T47D (cell line): ENCODE measurements at regions not wholly inside any gene's neighbourhood (a gene's known extent, or its start where the extent isn't known, plus 50 kb on each side); places are given as distances from the start of the nearest gene placed in this dataset.
A peak's percentile ranks its signal among the peaks of the same experiment; 100 is the strongest.

Experiments used
- DNase-seq, 2 experiments: peaks; one replicate each; pipeline versions ENCODE4 v3.0.0 to v3.0.0-alpha.2; 2011 to 2012; ENCODE audit warnings: low read depth in 1 of 2, low spot score in 1 of 2
- JUND ChIP-seq: IDR thresholded peaks from 2 replicates; pipeline ENCODE4 v1.6.1; 2012; ENCODE audit warnings: low read depth
- in situ Hi-C: cut with HindIII; loops from 2 replicates; pipeline ENCODE4 v1.10.0; 2016; ENCODE audit warnings: low sequenced_read_pairs, low pct_unique_long_range_greater_than_20kb

DNA sequence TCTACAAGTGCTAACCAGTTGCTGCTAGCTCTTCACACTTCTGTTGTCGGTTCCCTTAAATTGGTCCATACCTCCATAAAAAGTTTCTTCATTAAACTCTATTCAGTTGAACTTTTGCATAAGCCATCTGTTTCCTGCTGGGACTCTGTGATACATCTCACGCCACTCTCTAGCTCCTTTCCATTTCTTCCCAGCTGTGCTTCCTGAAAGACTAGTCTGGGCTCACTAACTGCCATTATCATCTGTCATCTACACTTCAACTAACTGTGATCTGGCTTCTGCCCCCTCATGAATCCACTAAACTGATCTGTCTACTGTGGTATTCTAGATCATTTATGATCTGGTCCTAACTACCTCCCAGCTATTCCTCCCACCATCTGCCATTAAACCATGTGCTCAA, 78.3 kb downstream of the ELAPOR2 start:
- in situ Hi-C loops = no loop called here
- no peak for TF ChIP-seq JUND
- no peak for DNase-seq

DNA sequence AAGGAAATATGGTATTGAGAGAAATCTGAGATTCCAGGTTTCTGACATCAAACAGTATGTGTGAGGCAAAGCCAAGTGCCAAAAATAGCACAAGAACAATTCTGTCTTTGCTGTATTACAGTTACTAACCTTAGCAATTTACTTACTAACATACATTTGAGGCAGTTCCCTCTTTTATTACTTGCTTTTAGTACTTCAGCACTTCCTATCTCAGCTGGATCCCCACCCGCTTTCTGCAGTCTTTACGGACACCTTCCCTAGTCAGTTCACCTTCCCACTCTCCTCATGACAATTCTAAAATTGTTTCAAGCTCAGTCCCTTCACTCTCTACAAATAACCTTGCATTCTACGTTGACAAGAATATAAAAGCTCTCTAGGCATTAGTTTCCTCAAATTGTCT, 79.2 kb downstream of the ELAPOR2 start:
- no peak for DNase-seq
- in situ Hi-C loops = no loop called here
- no peak for TF ChIP-seq JUND

GRCh38 chr7:86978808-86979506, 80.5 kb downstream of the ELAPOR2 start:
- TF ChIP-seq JUND = no peak
- DNase-seq = no peak
- in situ Hi-C loops = no loop called here

DNA sequence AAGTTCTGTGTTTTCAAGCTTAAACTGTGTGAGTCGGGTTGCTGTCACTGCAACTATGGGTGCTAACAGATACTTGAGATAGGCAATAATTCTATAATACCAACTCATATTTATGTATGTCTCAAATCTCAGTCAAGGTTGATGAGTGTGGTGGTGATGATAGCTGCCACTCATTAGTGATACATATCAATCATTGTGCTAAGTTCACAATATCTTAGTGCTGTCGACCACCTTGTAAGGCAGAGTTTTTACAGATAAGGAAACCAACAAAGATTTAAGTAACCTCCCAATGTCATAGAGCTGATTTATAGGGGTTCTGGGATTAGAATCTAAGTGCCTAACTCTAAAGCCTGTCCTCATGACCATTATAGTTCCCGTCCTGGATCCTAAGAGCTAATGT, 82.5 kb downstream of the ELAPOR2 start:
- no peak for DNase-seq
- in situ Hi-C loops = no loop called here
- no peak for TF ChIP-seq JUND

DNA sequence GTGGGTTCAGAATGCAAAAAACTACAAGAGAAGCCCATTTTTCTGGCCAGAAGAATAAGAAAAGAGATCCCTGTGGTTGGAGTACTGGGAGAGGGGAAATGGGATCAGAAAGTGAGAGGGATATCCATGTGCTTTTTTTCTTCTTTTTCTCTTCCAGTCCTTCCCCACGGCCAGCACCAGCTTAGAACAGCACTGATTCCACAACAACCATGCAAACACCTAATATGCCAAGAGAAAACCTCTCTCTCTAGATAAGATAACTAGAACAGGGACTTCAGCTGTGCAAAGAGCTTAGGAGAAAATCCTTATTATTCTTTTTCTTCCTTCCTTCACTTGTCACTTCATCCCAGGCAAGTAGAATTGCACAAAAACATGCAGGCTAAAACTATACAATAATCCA, 83.5 kb downstream of the ELAPOR2 start:
- in situ Hi-C loops = no loop called here
- TF ChIP-seq JUND = no peak
- no peak for DNase-seq

DNA sequence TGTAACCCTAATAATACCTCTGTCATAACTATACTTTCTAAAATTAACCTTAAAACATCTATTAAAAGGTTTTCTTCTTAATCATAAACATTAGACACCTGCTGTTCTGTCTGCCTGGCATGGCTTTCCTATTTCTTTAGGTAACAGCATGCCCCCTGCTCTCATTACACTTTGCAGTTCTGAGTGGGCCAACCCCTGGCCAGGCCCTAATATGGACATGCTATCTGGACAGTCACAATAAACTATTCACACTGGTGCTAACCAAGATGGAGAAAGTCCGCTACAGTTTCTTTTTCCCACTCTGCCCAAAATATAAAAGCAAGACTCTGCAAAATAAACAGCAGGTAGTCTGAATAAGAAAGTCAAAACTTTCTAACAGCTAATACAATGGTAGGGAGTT, 84.0 kb downstream of the ELAPOR2 start:
- no peak for DNase-seq
- in situ Hi-C loops = no loop called here

GRCh38 chr7:86972072-86972471, 87.4 kb downstream of the ELAPOR2 start:
- in situ Hi-C loops = no loop called here
- DNase-seq = no peak
- TF ChIP-seq JUND = no peak

More for the DNA sequence above, 84.0 kb downstream of the ELAPOR2 start:
- TF ChIP-seq JUND = no peak

- TF ChIP-seq JUND = no peak
- DNase-seq = no peak
- in situ Hi-C loops = no loop called here
These were observed 88.5 kb downstream of the ELAPOR2 start for GRCh38 chr7:86970986-86971385.

- no peak for TF ChIP-seq JUND
- in situ Hi-C loops = no loop called here
- no peak for DNase-seq
These were observed 88.9 kb downstream of the ELAPOR2 start for GRCh38 chr7:86970547-86970946.

DNA sequence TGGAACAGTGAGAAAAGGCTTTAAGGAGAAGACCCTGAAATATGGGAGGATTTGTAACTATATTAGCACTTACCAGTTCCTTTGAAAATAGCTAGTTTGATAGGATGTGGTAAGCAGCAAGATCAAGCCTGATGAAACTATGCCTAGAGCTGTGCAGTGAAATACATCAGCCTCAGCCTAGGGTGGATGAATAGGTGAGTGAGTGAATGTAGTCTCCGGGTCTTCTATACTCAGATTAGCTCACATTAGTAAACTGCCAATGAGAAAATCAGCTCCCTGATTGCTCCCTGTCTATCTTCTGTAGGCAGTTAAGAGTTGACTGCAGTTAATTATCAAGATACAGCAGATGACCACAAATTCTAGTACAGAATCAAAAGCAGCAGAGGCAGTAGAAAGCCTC, 89.6 kb downstream of the ELAPOR2 start:
- in situ Hi-C loops = no loop called here
- DNase-seq = no peak
- TF ChIP-seq JUND = no peak

DNA sequence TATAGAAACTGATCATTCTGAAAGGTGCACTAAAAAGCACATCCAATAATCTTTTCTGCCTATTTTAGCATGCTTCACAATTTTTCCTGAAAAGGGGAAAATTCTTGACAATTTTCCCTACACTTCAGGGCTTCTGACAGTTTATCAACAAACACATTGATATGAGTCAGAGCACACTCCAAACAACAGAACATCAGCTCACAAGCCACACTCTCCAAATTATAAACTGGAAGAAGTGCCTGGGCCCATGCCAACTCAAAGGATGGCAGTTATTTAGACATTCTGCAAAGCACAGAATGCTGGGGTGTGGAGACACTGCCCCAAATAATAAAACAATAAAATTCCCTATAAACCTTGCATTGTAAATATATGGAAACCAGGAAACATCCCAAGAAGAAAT, 90.8 kb downstream of the ELAPOR2 start:
- TF ChIP-seq JUND = no peak
- no peak for DNase-seq
- in situ Hi-C loops = no loop called here

- in situ Hi-C loops = no loop called here
- DNase-seq = peak in 1 of 2 experiments; percentile 15
- TF ChIP-seq JUND = no peak
These were observed 92.5 kb downstream of the ELAPOR2 start for GRCh38 chr7:86966916-86967315.

DNA sequence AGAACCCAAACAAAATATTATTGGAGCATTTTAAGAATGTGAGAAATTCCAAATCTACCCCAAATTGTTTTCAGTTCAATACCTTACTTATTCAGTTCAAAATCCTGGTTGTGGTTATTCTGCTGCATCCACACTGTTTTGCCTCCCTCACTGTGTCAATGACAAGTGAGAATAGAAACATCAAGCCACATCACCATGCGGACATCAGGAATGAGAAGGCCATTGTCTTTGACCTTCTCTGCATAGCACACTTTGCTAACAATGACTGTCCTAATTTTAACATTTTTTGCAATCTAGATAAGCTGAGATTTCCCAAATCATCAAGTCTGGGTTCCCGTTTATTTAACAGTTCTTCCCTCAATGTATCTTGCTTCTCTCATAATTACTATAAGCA, 93.7 kb downstream of the ELAPOR2 start:
- in situ Hi-C loops = no loop called here
- TF ChIP-seq JUND = no peak
- no peak for DNase-seq
